ENCODE measurements at regions not wholly inside any gene's neighbourhood (a gene's known extent, or its start where the extent isn't known, plus 50 kb on each side); places are given as distances from the start of the nearest gene placed in this dataset.

GRCh38 chr4:16292585-16292984 lies 66.3 kb upstream of the TAPT1 start:
- no peak for ATAC-seq (ENCODE audit: poor library complexity)
- no peak for DNase-seq
- intact Hi-C loops (cut with DNase I): loop anchor here (5.0 kb wide), 1 partner anchor 1035 kb away; no protein-coding TSS in a partner anchor

GRCh38 chr4:16290681-16291420 lies 64.6 kb upstream of the TAPT1 start:
- no peak for ATAC-seq (ENCODE audit: poor library complexity)
- DNase-seq: no peak
- intact Hi-C loops (cut with DNase I): loop anchor here (5.0 kb wide), 1 partner anchor 1036 kb away; no protein-coding TSS in a partner anchor

GRCh38 chr4:16289897-16290554 lies 63.8 kb upstream of the TAPT1 start:
- intact Hi-C loops (cut with DNase I): loop anchor here (5.0 to 10.0 kb wide), 3 partner anchors 152 to 1155 kb away; no protein-coding TSS in a partner anchor
- peak; percentile 58 for ATAC-seq (ENCODE audit: poor library complexity)

GRCh38 chr4:16284050-16284449 lies 57.8 kb upstream of the TAPT1 start:
- intact Hi-C loops (cut with DNase I): loop anchor here (10.0 kb wide), 1 partner anchor 1161 kb away; no protein-coding TSS in a partner anchor
- ATAC-seq (ENCODE audit: poor library complexity): no peak
- no peak for DNase-seq

More at GRCh38 chr4:16289897-16290554, 63.8 kb upstream of the TAPT1 start:
- no peak for DNase-seq

GRCh38 chr4:16278178-16278577 lies 51.9 kb upstream of the TAPT1 start:
- no peak for ATAC-seq (ENCODE audit: poor library complexity)
- intact Hi-C loops (cut with DNase I): no loop called here
- DNase-seq: no peak

Data from Right ventricle myocardium superior (tissue), 1 donor.